ENCODE measurements at regions not wholly inside any gene's neighbourhood (a gene's known extent, or its start where the extent isn't known, plus 50 kb on each side); places are given as distances from the start of the nearest gene placed in this dataset.

DNA sequence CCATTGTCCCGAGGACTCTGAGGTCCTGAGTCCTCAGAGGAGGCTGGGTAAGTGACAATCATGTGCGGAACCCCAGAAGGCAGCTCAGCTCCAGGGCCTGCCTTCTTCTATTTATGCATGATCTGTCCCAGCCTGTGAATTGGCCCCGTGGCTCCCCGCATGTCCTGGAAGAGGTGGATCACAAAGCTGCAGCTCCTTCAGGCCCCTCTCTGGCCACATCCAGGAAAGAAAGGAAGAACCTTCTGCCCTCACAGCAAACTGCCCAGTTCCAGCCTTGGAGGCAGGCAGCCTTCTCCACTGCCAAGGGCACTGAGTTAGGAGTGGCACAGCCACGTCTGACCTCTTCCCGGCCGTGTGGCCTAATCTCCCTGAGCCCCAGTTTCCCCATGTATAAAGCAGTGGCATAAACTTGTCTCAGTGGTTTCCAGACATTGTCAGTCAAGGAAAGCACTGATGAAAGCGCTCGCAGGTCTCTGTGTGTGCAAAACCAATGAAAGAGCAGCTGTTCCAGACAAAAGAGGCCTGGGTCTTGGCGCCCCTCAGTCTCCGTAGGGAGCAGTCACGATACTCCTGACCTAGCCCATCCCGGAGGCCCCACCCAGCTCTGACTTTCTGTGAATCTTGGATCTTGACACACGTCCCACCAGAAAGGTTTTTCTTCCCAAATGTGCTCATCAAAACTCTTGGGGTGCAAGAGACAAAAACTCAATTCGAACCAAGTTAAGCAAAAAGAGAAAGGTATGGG, 497.3 kb downstream of the SHQ1 start:
- Histone ChIP-seq H3K56ac (ENCODE audit: extremely low read depth, insufficient read depth, low read length) (no peak overlapping the region), H4K5ac (ENCODE audit: low read depth, low read length) (no peak overlapping the region), H2BK120ac (ENCODE audit: low read depth, low read length) (no peak overlapping the region), H4K91ac (ENCODE audit: insufficient read depth, low read depth, low read length) (no peak overlapping the region), H3K18ac (ENCODE audit: low read depth, low read length) (no peak overlapping the region), H3K27ac (ENCODE audit: insufficient read depth, low read length) (no peak overlapping the region), H4K20me1 (ENCODE audit: insufficient read depth, low read length) (no peaks in the 10 kb centered on the region; the same call in 1 of the 2 replicates), H3K4me1 (ENCODE audit: control insufficient read depth, insufficient read depth, low read length) (no peaks in the 10 kb centered on the region; the same call in 1 of the 2 replicates), H2BK20ac (ENCODE audit: low read depth, low read length) (no peak overlapping the region), H3K9me3 (ENCODE audit: control insufficient read depth, insufficient read depth, low read length) (no peaks in the 10 kb centered on the region), H2AFZ (replicated peaks; ENCODE audit: low read length, poor library complexity) (no peak overlapping the region), H3K4me3 (ENCODE audit: insufficient read depth, low read depth, low read length) (no peak overlapping the region), H3K9ac (ENCODE audit: low read depth, low read length) (no peak overlapping the region), H2BK15ac (ENCODE audit: low read depth, low read length) (no peak overlapping the region), H3K14ac (replicated peaks; ENCODE audit: low read depth, low read length) (no peak overlapping the region), H3K4ac (ENCODE audit: low read depth, low read length) (no peak overlapping the region), H4K8ac (ENCODE audit: low read depth in 2 of 2, low read length in 2 of 2) (no peak overlapping the region), H2AK9ac (replicated peaks; ENCODE audit: low read depth, low read length, poor library complexity) (no peak overlapping the region), H3K79me1 (ENCODE audit: low read depth in 1 of 2, low read length in 2 of 2) (no peaks in the 10 kb centered on the region), H2AK5ac (ENCODE audit: low read depth, low read length) (no peak overlapping the region), H3K27me3 (ENCODE audit: control insufficient read depth, insufficient read depth, low read length) (peaks cover 11% of the 10 kb centered on the region), H3K36me3 (ENCODE audit: control insufficient read depth, insufficient read depth, low read length) (no peaks in the 10 kb centered on the region), H3K4me2 (ENCODE audit: low read depth, low read length) (no peak overlapping the region), H3K9me1 (ENCODE audit: insufficient read depth, low read length) (no peaks in the 10 kb centered on the region; the same call in 1 of the 2 replicates), H3K23ac (ENCODE audit: low read depth, low read length) (no peak overlapping the region), H2BK5ac (ENCODE audit: low read depth, low read length, poor library complexity, severe bottlenecking) (no peak overlapping the region)
- TF ChIP-seq MXI1 (IDR thresholded peaks at IDR 0.05; ENCODE audit: borderline replicate concordance, low read depth, low read length) (no peak), CHD1 (IDR thresholded peaks at IDR 0.05; ENCODE audit: low read depth, low read length) (no peak), POLR2A (IDR thresholded peaks at IDR 0.05; ENCODE audit: low read depth, low read length) (no peak), NFE2L2 (IDR thresholded peaks at IDR 0.05; ENCODE audit: low read depth, low read length) (no peak), CEBPB (IDR thresholded peaks at IDR 0.05; ENCODE audit: low read depth, low read length) (no peak)
- POLR2A ChIA-PET (ENCODE audit: unreplicated experiment): no interaction called here
- dilution Hi-C loops (cut with HindIII; ENCODE audit: low sequenced_read_pairs, unreplicated experiment): no loop called here
- ATAC-seq (ENCODE audit: low read depth): no peak
- no TSS peak for BruUV-seq (replicated peaks)
- no peak for DNase-seq
- intact Hi-C loops (cut with micrococcal nuclease): no loop called here
- WGBS, 2 experiments (ENCODE audit: extremely low coverage in 2 of 2, insufficient read length in 1 of 2): 78% methylated on average over 6 of the region's 15 CpGs; no CpG with 5 or more reads in 1 of the 2 experiments
- in situ Hi-C loops (cut with MboI; ENCODE audit: low sequenced_read_pairs): no loop called here
- CTCF ChIA-PET: no interaction called here

Data from IMR-90 (cell line).